GM12865 (cell line): ENCODE measurements at regions not wholly inside any gene's neighbourhood (a gene's known extent, or its start where the extent isn't known, plus 50 kb on each side); places are given as distances from the start of the nearest gene placed in this dataset.

Experiments
- DNase-seq: peaks from one replicate; pipeline ENCODE4 v3.0.0; 2010; ENCODE audit warnings: low read depth
- H3K4me3 ChIP-seq: 2 replicates; pipeline ENCODE4 v1.5.1; 2011; ENCODE audit warnings: mild to moderate bottlenecking, low read depth, low read length, control low read depth
- TF ChIP-seq, protein P1 (sequence below): IDR thresholded peaks from 2 replicates; pipeline ENCODE4 v1.5.1; 2011; ENCODE audit warnings: low read length, control low read depth, low read depth, inconsistent platforms; ENCODE audit not compliant: insufficient read depth; ENCODE audit errors: missing control alignments

GRCh38 chr4:187251896-187252295 is 528.2 kb upstream of the FAT1 start:
- no peak overlapping the region for H3K4me3 ChIP-seq
- no peak for DNase-seq
- TF ChIP-seq, protein P1, sequence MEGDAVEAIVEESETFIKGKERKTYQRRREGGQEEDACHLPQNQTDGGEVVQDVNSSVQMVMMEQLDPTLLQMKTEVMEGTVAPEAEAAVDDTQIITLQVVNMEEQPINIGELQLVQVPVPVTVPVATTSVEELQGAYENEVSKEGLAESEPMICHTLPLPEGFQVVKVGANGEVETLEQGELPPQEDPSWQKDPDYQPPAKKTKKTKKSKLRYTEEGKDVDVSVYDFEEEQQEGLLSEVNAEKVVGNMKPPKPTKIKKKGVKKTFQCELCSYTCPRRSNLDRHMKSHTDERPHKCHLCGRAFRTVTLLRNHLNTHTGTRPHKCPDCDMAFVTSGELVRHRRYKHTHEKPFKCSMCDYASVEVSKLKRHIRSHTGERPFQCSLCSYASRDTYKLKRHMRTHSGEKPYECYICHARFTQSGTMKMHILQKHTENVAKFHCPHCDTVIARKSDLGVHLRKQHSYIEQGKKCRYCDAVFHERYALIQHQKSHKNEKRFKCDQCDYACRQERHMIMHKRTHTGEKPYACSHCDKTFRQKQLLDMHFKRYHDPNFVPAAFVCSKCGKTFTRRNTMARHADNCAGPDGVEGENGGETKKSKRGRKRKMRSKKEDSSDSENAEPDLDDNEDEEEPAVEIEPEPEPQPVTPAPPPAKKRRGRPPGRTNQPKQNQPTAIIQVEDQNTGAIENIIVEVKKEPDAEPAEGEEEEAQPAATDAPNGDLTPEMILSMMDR, result no peak

GRCh38 chr4:187256897-187257296 is 533.2 kb upstream of the FAT1 start:
- no peak overlapping the region for H3K4me3 ChIP-seq

DNA sequence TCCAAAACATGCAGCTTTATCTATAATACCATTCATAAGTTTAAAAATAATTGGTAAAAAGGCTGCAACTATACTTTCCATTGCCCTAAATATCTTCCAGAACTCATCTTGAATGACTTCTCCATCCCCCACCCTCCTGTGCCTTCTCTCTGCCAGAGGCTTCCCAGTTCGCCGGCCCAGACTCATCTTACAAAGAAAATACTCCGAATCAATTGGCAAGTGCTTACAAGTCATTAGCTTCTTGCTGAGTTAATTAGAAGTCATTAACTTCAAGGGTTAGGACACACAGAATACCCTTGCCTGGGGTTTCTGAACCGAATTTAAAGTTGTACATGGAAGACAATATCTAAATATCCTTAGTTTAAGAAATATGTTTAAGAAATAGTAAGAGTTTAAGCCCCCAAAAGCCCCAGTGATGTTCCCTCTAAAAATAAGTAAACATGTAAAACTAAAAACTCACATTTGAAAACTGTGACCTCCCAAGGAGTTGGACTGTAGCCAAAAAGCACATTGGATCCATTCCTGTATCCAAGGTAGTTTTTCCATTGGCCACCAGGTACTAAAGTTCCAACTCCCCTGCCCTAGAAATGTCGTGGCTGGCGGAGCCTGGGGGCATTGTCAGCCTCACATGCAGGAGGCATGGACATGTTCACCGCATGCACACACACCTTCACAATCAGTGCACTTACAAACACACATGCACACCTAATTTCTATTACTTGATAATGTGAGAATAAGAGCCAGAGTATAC is 535.2 kb upstream of the FAT1 start:
- no peak for DNase-seq
- H3K4me3 ChIP-seq, result no peak overlapping the region
- TF ChIP-seq, protein P1, result no peak

More at GRCh38 chr4:187256897-187257296, 533.2 kb upstream of the FAT1 start:
- no peak for DNase-seq
- TF ChIP-seq, protein P1, result no peak

GRCh38 chr4:187268940-187269339 is 545.3 kb upstream of the FAT1 start:
- no peak overlapping the region for H3K4me3 ChIP-seq
- TF ChIP-seq, protein P1, result no peak
- no peak for DNase-seq

- TF ChIP-seq, protein P1, result no peak
- DNase-seq, result no peak
- H3K4me3 ChIP-seq, result no peak overlapping the region
Observed at GRCh38 chr4:187270154-187270553, 546.5 kb upstream of the FAT1 start.

DNA sequence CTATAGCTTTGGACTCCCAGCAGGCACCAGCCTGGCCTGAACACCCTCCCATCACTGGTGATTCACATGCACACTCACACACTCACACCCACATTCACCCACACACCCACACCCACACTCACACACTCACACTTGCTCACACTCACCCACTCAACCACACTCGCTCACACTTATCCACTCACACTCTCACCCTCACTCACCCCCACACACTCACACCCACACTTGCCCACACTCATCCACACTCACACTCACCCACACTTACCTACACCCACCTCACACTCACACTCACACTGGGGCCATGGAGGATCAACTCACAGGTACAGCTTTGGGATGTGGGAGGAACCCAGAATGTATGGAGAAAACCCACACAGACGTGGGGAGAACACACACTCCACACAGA is 548.2 kb upstream of the FAT1 start:
- TF ChIP-seq, protein P1, result no peak
- DNase-seq, result no peak
- no peak overlapping the region for H3K4me3 ChIP-seq

DNA sequence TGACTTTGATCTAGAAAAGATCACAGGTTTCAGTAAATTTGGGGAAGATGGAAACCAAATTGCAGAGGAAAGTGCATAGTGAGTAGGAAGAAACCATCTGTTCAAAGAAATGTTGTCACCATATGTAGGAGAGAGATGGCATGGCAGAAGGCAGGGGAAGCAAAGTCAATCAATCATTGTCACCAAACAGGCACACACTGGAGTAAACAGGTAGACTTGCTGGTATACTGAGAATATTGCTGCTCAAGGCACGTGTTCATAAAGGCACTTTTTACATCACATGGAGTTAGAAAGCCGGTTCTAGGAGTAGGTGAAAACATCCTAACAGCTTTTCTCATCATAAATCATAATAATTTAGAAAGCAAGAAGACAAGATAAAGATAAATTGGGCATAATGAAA is 550.5 kb upstream of the FAT1 start:
- H3K4me3 ChIP-seq, result no peak overlapping the region
- DNase-seq, result no peak
- TF ChIP-seq, protein P1, result no peak
